ENCODE measurements at regions not wholly inside any gene's neighbourhood (a gene's known extent, or its start where the extent isn't known, plus 50 kb on each side); places are given as distances from the start of the nearest gene placed in this dataset.

- H3K9me2 ChIP-seq (ENCODE audit: insufficient read depth), result no peaks in the 10 kb centered on the region
- no TSS peak for BruUV-seq (replicated peaks)
- H4K20me1 ChIP-seq (ENCODE audit: insufficient read depth), result no peaks in the 10 kb centered on the region
Measured at GRCh38 chr22:34604312-34604711, 461.6 kb upstream of the ISX start.

More at GRCh38 chr22:34604312-34604711, 461.6 kb upstream of the ISX start:
- Histone ChIP-seq H3K36me3 (ENCODE audit: control insufficient read depth in 1 of 2, insufficient read depth in 2 of 2, low read length in 2 of 2) (no peaks in the 10 kb centered on the region), H2AFZ (ENCODE audit: low read depth, low read length, poor library complexity, severe bottlenecking) (no peak overlapping the region), H3K27ac (ENCODE audit: low read depth, low read length) (no peak overlapping the region), H3K4me1 (ENCODE audit: control insufficient read depth in 1 of 2, insufficient read depth in 2 of 2, low read length in 2 of 2) (no peaks in the 10 kb centered on the region), H3K9ac (ENCODE audit: low read length) (no peak overlapping the region), H3K4me3 (replicated peaks in 1 of 2; ENCODE audit: low read depth in 1 of 2, low read length in 2 of 2) (no peak overlapping the region), H3K9me3 (ENCODE audit: control insufficient read depth in 1 of 2, insufficient read depth in 1 of 2, low read depth in 1 of 2, low read length in 2 of 2) (peaks cover 3 to 34% of the 10 kb centered on the region in 2 experiments; a peak in 2 of 4 replicates), H3K79me2 (ENCODE audit: insufficient read depth, low read length) (no peaks in the 10 kb centered on the region), H3K4me2 (ENCODE audit: low read length) (no peak overlapping the region), H3K27me3 (ENCODE audit: insufficient read depth, low read length) (no peaks in the 10 kb centered on the region)
- no peak for ATAC-seq
- intact Hi-C loops (cut with micrococcal nuclease), result no loop called here
- ChIA-PET POLR2A (no interaction called here), RAD21 (ENCODE audit: low non-redundant PET in 1 of 2, low total read pairs in 2 of 2, uncharacterized antibody in 2 of 2, unreplicated experiment in 2 of 2) (no interaction called here), CTCF (no interaction called here)
- no peak for DNase-seq (ENCODE audit: low read depth, low spot score)
- TF ChIP-seq SP1 (IDR thresholded peaks at IDR 0.05; ENCODE audit: low read depth) (no peak), CBX3 (IDR thresholded peaks at IDR 0.05; ENCODE audit: low read depth) (no peak), SIN3A (IDR thresholded peaks at IDR 0.05; ENCODE audit: low read depth) (no peak), POLR2AphosphoS5 (IDR thresholded peaks at IDR 0.05; ENCODE audit: low read depth, low read length) (no peak), YY1 (IDR thresholded peaks at IDR 0.05; ENCODE audit: extremely low read depth, insufficient replicate concordance, low read depth, low read length) (no peak), RAD21 (IDR thresholded peaks at IDR 0.05; ENCODE audit: low read depth) (no peak), ELF1 (IDR thresholded peaks at IDR 0.05; ENCODE audit: borderline replicate concordance, low read depth) (no peak), ZFX (IDR thresholded peaks at IDR 0.05) (no peak), EZH2 (IDR thresholded peaks at IDR 0.05) (no peak), POLR2A (IDR thresholded peaks at IDR 0.05; ENCODE audit: borderline replicate concordance, extremely low read depth, insufficient read depth, insufficient read length) (no peak), FOSL1 (IDR thresholded peaks at IDR 0.05; ENCODE audit: low read depth) (no peak), JUND (IDR thresholded peaks at IDR 0.05) (no peak), ZNF274 (IDR thresholded peaks at IDR 0.05; ENCODE audit: low read depth, low read length) (no peak), EGR1 (IDR thresholded peaks at IDR 0.05; ENCODE audit: low read depth) (no peak)
- TF ChIP-seq, protein P1, sequence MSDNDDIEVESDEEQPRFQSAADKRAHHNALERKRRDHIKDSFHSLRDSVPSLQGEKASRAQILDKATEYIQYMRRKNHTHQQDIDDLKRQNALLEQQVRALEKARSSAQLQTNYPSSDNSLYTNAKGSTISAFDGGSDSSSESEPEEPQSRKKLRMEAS (IDR thresholded peaks at IDR 0.05), result no peak
- TF ChIP-seq, protein P2, sequence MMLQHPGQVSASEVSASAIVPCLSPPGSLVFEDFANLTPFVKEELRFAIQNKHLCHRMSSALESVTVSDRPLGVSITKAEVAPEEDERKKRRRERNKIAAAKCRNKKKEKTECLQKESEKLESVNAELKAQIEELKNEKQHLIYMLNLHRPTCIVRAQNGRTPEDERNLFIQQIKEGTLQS (IDR thresholded peaks at IDR 0.05), result no peak
- TF ChIP-seq, protein P3, sequence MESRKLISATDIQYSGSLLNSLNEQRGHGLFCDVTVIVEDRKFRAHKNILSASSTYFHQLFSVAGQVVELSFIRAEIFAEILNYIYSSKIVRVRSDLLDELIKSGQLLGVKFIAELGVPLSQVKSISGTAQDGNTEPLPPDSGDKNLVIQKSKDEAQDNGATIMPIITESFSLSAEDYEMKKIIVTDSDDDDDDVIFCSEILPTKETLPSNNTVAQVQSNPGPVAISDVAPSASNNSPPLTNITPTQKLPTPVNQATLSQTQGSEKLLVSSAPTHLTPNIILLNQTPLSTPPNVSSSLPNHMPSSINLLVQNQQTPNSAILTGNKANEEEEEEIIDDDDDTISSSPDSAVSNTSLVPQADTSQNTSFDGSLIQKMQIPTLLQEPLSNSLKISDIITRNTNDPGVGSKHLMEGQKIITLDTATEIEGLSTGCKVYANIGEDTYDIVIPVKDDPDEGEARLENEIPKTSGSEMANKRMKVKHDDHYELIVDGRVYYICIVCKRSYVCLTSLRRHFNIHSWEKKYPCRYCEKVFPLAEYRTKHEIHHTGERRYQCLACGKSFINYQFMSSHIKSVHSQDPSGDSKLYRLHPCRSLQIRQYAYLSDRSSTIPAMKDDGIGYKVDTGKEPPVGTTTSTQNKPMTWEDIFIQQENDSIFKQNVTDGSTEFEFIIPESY (IDR thresholded peaks at IDR 0.05; ENCODE audit: extremely low read depth, insufficient replicate concordance, low read length), result no peak
- TF ChIP-seq, protein P4, sequence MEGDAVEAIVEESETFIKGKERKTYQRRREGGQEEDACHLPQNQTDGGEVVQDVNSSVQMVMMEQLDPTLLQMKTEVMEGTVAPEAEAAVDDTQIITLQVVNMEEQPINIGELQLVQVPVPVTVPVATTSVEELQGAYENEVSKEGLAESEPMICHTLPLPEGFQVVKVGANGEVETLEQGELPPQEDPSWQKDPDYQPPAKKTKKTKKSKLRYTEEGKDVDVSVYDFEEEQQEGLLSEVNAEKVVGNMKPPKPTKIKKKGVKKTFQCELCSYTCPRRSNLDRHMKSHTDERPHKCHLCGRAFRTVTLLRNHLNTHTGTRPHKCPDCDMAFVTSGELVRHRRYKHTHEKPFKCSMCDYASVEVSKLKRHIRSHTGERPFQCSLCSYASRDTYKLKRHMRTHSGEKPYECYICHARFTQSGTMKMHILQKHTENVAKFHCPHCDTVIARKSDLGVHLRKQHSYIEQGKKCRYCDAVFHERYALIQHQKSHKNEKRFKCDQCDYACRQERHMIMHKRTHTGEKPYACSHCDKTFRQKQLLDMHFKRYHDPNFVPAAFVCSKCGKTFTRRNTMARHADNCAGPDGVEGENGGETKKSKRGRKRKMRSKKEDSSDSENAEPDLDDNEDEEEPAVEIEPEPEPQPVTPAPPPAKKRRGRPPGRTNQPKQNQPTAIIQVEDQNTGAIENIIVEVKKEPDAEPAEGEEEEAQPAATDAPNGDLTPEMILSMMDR (IDR thresholded peaks at IDR 0.05 in 2 of 3, conservative IDR thresholded peaks at IDR 0.05 in 1 of 3; ENCODE audit: borderline replicate concordance in 1 of 3, insufficient read depth in 1 of 3, low read depth in 2 of 3, low read length in 2 of 3), result no peak
- TF ChIP-seq, protein P5, sequence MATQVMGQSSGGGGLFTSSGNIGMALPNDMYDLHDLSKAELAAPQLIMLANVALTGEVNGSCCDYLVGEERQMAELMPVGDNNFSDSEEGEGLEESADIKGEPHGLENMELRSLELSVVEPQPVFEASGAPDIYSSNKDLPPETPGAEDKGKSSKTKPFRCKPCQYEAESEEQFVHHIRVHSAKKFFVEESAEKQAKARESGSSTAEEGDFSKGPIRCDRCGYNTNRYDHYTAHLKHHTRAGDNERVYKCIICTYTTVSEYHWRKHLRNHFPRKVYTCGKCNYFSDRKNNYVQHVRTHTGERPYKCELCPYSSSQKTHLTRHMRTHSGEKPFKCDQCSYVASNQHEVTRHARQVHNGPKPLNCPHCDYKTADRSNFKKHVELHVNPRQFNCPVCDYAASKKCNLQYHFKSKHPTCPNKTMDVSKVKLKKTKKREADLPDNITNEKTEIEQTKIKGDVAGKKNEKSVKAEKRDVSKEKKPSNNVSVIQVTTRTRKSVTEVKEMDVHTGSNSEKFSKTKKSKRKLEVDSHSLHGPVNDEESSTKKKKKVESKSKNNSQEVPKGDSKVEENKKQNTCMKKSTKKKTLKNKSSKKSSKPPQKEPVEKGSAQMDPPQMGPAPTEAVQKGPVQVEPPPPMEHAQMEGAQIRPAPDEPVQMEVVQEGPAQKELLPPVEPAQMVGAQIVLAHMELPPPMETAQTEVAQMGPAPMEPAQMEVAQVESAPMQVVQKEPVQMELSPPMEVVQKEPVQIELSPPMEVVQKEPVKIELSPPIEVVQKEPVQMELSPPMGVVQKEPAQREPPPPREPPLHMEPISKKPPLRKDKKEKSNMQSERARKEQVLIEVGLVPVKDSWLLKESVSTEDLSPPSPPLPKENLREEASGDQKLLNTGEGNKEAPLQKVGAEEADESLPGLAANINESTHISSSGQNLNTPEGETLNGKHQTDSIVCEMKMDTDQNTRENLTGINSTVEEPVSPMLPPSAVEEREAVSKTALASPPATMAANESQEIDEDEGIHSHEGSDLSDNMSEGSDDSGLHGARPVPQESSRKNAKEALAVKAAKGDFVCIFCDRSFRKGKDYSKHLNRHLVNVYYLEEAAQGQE (IDR thresholded peaks at IDR 0.05; ENCODE audit: low read depth), result no peak
